ENCODE measurements at regions not wholly inside any gene's neighbourhood (a gene's known extent, or its start where the extent isn't known, plus 50 kb on each side); places are given as distances from the start of the nearest gene placed in this dataset.

DNA sequence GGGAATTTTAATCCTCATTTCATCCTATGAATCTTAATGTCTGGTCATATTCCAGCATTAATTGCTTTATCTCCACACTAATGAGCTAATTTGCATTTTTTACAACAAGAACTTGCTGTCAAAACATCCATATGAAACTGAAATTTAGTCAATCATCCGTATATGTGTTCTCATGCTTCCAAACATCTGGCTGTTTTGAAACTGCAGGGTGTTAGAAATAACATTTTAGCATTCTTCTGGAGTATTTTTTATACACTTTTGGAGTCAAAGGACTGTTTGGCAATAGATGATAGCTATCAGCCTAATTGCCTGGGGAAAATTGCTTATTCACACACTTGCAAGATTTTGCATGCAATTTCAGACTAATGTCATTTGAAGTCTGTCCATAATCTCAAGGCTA is 1639.3 kb downstream of the KCNT2 start:
- no peak overlapping the region for H3K4me3 ChIP-seq (replicated peaks in 1 of 2; ENCODE audit: low read depth in 1 of 2, low read length in 2 of 2)
- H3K27ac ChIP-seq (ENCODE audit: low read depth, low read length), result no peak overlapping the region
- no peaks in the 10 kb centered on the region for H3K27me3 ChIP-seq (ENCODE audit: insufficient read depth, low read length)
- H2AFZ ChIP-seq (ENCODE audit: low read depth, low read length, poor library complexity, severe bottlenecking), result no peak overlapping the region
- ChIA-PET CTCF (no interaction called here), POLR2A (no interaction called here), RAD21 (ENCODE audit: low non-redundant PET in 1 of 2, low total read pairs in 2 of 2, uncharacterized antibody in 2 of 2, unreplicated experiment in 2 of 2) (no interaction called here)
- no peaks in the 10 kb centered on the region for H3K9me2 ChIP-seq (ENCODE audit: insufficient read depth)
- H3K9ac ChIP-seq (ENCODE audit: low read length), result no peak overlapping the region
- no peak for DNase-seq (ENCODE audit: low read depth, low spot score)
- no peaks in the 10 kb centered on the region for H3K9me3 ChIP-seq (ENCODE audit: control insufficient read depth in 1 of 2, insufficient read depth in 1 of 2, low read depth in 1 of 2, low read length in 2 of 2)
- H3K4me2 ChIP-seq (ENCODE audit: low read length), result no peak overlapping the region
- intact Hi-C loops (cut with micrococcal nuclease), result no loop called here
- no TSS peak for BruUV-seq (replicated peaks)
- TF ChIP-seq CEBPB (IDR thresholded peaks at IDR 0.05; ENCODE audit: low read depth) (no peak), ZNF274 (IDR thresholded peaks at IDR 0.05; ENCODE audit: low read depth, low read length) (no peak), EGR1 (IDR thresholded peaks at IDR 0.05; ENCODE audit: low read depth) (no peak), ZFX (IDR thresholded peaks at IDR 0.05) (no peak), RAD21 (IDR thresholded peaks at IDR 0.05; ENCODE audit: low read depth) (no peak)
- TF ChIP-seq, protein P1, sequence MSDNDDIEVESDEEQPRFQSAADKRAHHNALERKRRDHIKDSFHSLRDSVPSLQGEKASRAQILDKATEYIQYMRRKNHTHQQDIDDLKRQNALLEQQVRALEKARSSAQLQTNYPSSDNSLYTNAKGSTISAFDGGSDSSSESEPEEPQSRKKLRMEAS (IDR thresholded peaks at IDR 0.05), result no peak
- ATAC-seq, result no peak
- H3K79me2 ChIP-seq (ENCODE audit: insufficient read depth, low read length), result no peaks in the 10 kb centered on the region
- no peaks in the 10 kb centered on the region for H4K20me1 ChIP-seq (ENCODE audit: insufficient read depth)
- H3K4me1 ChIP-seq (ENCODE audit: control insufficient read depth in 1 of 2, insufficient read depth in 2 of 2, low read length in 2 of 2), result no peaks in the 10 kb centered on the region
- H3K36me3 ChIP-seq (ENCODE audit: control insufficient read depth in 1 of 2, insufficient read depth in 2 of 2, low read length in 2 of 2), result no peaks in the 10 kb centered on the region

DNA sequence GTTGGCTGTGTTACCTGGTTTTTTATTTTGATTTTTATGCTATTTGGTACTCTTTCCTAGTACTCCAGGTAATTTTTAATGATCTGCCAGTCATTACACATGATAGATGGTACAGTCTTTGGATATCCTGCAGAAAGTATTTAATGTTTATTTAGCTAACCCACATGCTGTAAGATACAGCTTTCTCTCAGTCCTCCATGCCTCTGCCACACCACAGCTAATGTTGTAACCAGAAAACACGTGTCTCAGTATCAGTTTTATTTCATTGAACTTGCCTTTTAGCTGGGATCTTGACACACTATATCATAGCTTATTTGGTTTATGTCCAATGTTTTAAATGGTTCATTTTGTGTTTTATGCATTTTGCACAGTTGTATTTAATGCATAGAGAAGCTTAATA is 1648.4 kb downstream of the KCNT2 start:
- no peak overlapping the region for H3K27ac ChIP-seq (ENCODE audit: low read depth, low read length)
- H3K9me3 ChIP-seq (ENCODE audit: control insufficient read depth in 1 of 2, insufficient read depth in 1 of 2, low read depth in 1 of 2, low read length in 2 of 2), result no peaks in the 10 kb centered on the region
- RAD21 ChIA-PET (ENCODE audit: low non-redundant PET in 1 of 2, low total read pairs in 2 of 2, uncharacterized antibody in 2 of 2, unreplicated experiment in 2 of 2), result no interaction called here
- intact Hi-C loops (cut with micrococcal nuclease), result no loop called here
- ATAC-seq, result no peak
- CTCF ChIA-PET, result no interaction called here
- H2AFZ ChIP-seq (ENCODE audit: low read depth, low read length, poor library complexity, severe bottlenecking), result no peak overlapping the region
- BruUV-seq (replicated peaks), result no TSS peak
- H3K36me3 ChIP-seq (ENCODE audit: control insufficient read depth in 1 of 2, insufficient read depth in 2 of 2, low read length in 2 of 2), result no peaks in the 10 kb centered on the region
- no peak overlapping the region for H3K4me2 ChIP-seq (ENCODE audit: low read length)
- H3K79me2 ChIP-seq (ENCODE audit: insufficient read depth, low read length), result no peaks in the 10 kb centered on the region
- no peak for DNase-seq (ENCODE audit: low read depth, low spot score)
- H3K9ac ChIP-seq (ENCODE audit: low read length), result no peak overlapping the region
- H4K20me1 ChIP-seq (ENCODE audit: insufficient read depth), result no peaks in the 10 kb centered on the region
- H3K4me1 ChIP-seq (ENCODE audit: control insufficient read depth in 1 of 2, insufficient read depth in 2 of 2, low read length in 2 of 2), result no peaks in the 10 kb centered on the region
- H3K9me2 ChIP-seq (ENCODE audit: insufficient read depth), result no peaks in the 10 kb centered on the region; the same call in 1 of the 2 replicates
- POLR2A ChIA-PET, result no interaction called here
- H3K27me3 ChIP-seq (ENCODE audit: insufficient read depth, low read length), result no peaks in the 10 kb centered on the region
- no peak overlapping the region for H3K4me3 ChIP-seq (replicated peaks in 1 of 2; ENCODE audit: low read depth in 1 of 2, low read length in 2 of 2)
- TF ChIP-seq EGR1 (IDR thresholded peaks at IDR 0.05; ENCODE audit: low read depth) (no peak), CBX3 (IDR thresholded peaks at IDR 0.05; ENCODE audit: low read depth) (no peak), JUND (IDR thresholded peaks at IDR 0.05) (no peak), YY1 (IDR thresholded peaks at IDR 0.05; ENCODE audit: extremely low read depth, insufficient replicate concordance, low read depth, low read length) (no peak), REST (IDR thresholded peaks at IDR 0.05; ENCODE audit: low read depth) (no peak), EZH2phosphoT487 (IDR thresholded peaks at IDR 0.05; ENCODE audit: borderline replicate concordance) (no peak), SIN3A (IDR thresholded peaks at IDR 0.05; ENCODE audit: low read depth) (no peak), POLR2A (IDR thresholded peaks at IDR 0.05; ENCODE audit: borderline replicate concordance, extremely low read depth, insufficient read depth, insufficient read length) (no peak), RAD21 (IDR thresholded peaks at IDR 0.05; ENCODE audit: low read depth) (no peak)
- TF ChIP-seq, protein P2, sequence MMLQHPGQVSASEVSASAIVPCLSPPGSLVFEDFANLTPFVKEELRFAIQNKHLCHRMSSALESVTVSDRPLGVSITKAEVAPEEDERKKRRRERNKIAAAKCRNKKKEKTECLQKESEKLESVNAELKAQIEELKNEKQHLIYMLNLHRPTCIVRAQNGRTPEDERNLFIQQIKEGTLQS (IDR thresholded peaks at IDR 0.05), result no peak

Measured in HCT116 (cell line).